IPS-NIHi11 (cell line): ENCODE measurements at regions not wholly inside any gene's neighbourhood (a gene's known extent, or its start where the extent isn't known, plus 50 kb on each side); places are given as distances from the start of the nearest gene placed in this dataset.

ENCODE experiments used
- DNase-seq: peaks from one replicate; pipeline ENCODE4 v3.0.0; 2012; ENCODE audit warnings: mixed read lengths, low spot score

DNA sequence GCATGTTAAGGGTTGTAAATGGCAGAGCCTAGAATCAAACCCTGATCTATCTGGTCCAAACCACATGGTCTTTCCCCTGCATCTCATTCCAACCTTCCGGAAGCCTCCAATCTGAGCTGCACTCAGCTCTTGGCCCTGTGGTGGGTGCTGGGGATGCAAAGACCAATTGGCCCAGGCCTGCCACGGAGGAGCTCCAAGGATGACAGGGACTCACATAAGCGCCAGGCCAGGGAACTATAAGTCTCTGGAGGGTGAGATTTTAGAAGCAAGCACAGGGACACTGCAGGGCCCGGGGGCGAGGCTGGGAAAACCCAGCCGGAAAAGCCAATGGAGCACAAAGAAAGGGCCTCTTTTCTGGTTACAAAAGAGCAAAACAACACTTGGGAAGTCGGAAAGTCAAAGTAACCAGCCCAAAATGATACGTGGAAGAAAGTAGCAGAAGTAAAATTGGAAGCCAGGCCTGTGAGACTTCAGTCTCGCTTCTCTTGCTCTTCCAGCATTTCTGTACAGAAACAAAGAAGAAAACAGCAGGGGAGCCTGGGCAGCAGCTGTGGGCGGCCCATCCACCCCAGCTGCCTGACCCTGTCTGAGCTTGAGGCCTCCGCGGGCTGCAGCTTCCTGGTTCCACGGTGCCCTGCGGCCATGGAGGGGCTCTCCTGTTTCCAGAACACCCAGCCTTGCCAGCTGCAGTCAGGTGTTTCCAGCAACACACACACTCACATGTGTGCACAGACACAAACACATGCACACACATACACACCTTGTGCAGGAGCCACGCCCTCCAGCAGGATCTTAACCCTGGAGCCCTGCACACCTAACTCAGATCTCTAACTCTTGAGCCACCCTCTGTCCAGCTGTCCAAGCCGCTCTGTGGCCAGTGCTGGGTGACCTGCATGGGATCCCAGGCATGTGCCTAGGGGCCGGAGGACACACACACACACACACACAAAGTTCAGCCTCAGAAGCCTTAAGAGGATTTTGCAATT, 178.2 kb downstream of the BCL11B start:
- DNase-seq: peak; percentile 78

DNA sequence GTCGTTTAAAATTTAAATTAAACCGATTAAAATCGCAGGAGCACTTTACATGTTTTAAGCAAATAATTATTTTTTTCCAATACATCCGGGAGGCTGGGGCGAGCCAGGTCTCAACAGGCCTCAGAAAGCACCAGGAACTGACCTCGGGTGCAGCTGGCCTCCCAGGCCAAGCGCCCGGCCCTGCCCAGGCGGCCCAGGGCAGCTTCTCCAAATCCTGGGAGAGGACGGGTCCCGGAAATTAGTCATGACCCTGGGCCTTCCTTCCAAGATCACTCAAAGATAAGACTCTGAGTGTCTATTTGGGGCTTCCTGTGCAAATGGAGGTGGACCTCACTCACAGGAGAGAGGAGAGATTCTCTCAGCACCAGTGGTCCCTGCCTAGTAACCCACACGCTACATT, 177.1 kb downstream of the BCL11B start:
- no peak for DNase-seq

DNA sequence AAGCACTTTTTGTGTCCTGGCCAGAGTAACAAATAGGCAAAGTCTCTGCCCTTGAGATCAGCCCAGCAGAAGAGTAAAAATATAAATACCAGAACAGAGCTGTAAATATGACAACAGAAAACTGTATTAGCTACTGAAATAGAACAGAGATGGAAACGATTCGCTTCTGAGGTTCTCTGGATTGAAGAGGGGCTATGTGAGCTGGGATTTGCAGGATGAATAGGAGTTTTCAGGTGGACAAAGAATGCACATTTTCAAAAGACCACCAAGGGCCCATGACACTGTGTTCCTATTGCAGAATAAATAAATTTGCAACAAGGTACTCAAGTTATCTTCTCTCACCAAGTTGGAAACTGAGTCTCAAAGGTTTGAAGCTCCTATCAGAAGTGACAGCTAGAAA, 176.6 kb downstream of the BCL11B start:
- no peak for DNase-seq

DNA sequence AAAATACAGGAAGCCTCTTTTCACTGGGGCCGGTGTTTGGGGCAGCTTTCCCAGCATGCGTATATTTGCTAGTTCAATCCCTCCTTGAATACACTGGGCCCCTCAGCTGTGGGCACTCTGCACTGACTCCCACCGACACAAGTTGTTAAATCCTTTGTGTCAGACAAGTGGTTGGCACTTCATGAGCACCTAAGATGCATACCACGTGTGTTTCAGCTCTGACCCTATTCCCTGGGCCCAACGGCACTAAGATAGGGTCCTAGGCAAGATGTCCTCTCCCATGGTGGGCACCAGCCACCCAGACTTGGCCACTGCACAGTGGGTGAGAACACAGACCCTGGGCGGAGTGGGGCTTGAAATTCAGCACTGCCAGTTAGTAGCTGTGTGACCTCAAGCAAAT, 173.8 kb downstream of the BCL11B start:
- DNase-seq: no peak

DNA sequence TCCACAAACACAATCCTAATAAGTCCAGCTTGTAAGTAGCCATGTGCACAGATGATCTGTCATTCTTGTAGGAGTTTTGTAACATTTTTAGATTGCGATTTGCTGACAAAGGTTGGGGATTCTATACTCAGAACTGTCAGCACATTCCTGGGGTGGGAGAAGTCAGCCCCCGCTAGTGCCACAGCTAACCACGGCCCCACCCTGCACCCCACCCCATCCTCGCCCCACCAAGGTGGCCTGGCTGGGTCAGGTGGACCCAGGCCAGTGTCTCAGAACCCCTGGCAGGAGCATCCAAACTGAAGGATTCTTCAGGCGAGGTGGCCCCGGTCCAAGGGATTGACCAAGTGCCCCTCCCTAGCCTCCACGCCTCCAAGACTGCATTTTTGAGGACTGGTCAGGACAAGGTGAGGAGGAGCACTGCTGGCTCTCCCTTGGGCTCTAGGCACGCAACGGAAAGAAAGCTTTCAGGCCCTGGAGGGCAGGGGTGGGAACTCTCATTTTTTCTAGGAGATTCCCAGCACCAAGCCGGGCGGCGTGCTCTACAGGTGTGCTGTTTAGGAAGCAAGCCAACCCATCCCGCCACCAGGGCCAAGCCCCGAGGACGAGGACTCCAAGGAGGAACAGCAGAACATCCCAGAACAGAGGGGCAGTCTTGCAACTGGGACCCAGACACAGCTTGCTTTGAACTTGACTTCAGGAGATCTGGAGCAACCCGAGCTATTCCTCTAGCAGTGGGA, 172.8 kb downstream of the BCL11B start:
- DNase-seq: no peak

DNA sequence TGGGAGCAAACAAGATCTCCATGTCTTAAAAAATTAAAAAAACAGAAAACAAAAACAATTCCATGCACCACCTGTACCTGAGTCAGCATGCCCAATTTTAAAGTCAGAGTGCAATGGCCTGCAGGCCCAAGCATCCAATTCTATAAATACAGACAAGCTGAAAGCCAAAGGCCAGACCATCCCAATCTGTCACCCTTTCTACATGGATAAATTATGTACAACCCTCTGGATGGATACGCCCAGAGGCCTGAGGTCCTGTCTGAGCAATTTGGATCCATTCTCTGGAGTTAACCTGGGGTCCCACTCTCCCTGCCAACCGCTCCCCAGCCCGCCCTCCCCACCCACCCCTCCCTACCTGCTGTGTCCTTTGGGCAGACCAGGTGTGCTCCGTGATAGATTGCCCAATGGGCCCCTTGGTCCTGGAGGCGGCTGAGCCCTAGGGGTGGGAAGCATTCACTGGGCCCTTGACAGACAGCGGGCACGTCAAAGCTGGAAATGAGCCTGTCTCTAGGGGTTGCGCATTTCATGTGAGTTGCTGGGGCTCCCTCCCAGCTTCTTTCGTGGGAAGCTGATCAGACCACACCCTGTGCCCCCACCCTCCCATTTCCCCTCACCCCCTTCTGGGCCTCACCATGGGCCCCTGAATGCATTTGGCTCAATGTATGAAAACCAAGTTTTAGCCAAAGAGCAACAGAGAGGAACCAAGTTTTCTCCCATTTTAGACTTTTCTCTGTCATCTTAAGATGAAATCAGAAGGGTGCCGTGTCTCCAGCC, 171.3 kb downstream of the BCL11B start:
- no peak for DNase-seq

DNA sequence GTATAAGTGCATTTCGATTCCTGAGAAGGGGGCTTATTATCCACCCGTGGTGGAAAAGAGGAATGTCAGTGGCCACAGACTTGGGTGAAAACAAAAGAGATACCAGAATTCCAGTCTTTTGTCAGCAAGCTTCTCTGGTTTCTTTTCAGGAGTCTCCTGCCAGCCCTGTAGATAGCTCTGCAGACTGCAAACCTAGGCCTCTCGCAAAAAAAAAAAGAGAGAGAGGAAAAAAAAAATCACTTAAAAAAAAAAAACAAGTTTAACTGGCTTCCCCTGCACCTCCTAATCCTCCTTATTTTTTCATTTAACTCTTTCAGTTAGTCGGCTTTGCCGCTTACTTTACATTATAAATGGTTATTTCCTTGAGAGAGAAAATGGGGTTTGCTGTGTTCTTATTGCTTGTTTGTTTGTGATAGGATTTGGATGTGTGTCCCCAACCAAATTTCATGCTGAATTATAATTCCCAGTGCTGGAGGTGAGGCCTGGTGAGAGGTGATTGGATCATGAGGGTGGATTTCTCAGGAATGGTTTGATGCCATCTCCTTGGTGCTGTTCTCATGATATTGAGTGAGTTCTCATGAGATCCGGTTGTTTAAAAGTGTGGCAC, 170.0 kb downstream of the BCL11B start:
- DNase-seq: no peak

DNA sequence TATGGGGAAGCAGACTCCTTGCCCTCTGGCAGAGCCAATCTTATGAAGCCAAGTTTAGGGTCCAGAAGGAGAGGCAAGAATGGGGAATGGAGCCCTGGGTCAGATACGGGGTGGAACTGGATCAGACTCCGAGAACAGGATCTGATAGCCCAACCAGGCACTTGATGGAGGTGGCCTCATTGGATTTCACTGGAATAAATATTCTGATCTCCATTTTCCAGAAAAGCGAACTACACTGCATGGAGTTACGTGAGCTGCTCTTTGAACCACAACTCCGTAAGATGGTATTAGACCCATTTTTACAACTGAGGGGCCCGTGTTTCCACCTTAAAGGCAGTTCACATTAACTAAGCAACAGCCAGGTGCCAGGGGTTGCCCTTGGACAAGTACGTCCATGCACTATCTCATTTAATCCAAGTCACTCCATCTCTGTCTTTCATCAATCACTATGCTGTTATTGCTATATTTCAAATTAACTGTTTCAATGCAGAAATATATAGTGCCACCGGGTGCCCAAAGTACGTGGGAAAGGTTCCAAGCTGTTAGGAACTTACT, 155.2 kb downstream of the BCL11B start:
- no peak for DNase-seq

DNA sequence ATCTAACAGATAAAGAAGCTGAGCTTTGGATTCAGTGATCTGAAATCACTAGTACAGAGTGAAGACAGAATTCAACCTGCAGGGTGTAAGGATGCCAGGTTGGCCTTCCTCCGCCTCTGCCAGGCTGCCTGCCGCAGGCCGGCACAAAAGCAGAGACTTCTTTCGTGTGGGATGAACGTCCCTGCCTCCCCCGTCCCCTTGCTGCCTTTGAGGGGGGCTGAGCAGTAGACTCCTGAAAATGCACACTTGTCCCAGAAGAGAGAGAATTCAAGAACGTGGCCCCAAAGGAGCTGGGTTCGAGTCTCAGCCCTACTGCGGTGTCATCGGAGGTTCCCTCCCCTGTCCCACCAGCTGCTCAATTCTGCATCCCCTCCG, 154.3 kb downstream of the BCL11B start:
- DNase-seq: no peak

DNA sequence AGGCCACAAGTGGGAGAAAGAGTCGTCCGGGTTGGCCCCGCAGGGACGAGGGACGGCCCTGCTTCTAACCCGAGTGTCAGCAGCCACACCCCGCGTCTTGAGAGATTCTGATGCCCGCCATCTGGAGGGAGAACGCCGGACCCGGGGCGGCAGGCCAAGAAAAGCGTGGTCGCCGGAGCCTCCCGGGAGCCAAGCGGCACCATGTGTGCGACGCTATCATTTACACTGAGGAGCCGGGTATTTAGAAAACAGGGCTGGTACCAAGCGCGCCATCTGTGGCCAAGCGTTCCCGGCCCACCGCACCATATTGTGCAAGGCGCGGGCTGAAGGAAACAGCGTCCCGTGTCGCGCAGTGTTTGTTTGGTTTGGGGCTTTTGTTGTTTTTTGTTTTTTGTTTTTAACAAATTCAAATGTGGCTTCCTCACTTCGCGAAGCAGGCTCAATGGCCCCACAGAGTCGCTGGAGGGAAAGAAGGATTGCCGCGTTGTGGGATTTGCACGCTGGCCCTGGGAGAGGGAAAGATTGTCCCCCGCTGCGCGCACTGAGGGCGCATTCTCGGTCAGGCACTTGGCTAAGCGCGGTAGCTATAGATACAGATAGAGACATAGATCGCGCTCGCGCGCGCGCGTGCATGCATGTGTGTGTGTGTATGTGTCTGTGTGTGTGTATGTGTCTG, 153.8 kb downstream of the BCL11B start:
- DNase-seq: peak; percentile 46

DNA sequence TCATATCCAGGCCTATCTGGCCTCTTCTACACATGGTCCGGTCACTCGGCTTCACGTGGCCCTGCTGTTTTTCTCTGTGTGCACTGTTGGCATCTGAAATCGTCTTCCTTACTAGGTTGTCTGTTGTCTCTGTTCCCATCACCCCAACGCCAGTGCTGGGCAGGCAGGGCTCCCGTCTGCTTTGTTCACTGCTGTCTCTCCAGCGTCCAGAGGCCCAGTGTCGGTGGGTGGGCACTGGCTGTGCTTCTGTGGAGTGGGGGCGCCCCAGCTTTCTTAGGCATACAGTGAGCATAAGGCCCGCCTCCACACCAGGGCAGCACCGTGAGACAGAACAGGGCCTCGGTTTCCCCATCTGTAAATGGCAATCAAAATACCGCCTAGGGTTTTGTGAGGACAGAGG, 153.1 kb downstream of the BCL11B start:
- DNase-seq: no peak
